Nephron (organoid): ENCODE measurements at regions not wholly inside any gene's neighbourhood (a gene's known extent, or its start where the extent isn't known, plus 50 kb on each side); places are given as distances from the start of the nearest gene placed in this dataset.

Source experiments
- H3K27ac Mint-ChIP-seq, 3 experiments: 2 replicates each; pipeline ENCODE4 v1.8.0; 2020; ENCODE audit warnings: mixed read lengths in 3 of 3, mild to moderate bottlenecking in 2 of 3, moderate library complexity in 1 of 3
- H3K27me3 Mint-ChIP-seq: 2 replicates; pipeline ENCODE4 v1.8.0; 2021; ENCODE audit warnings: low read depth, mild to moderate bottlenecking, moderate library complexity, mixed read lengths
- H3K36me3 Mint-ChIP-seq: 2 replicates; pipeline ENCODE4 v1.8.0; 2020; ENCODE audit warnings: low read depth, mixed read lengths
- H3K4me1 Mint-ChIP-seq: 2 replicates; pipeline ENCODE4 v1.8.0; 2020; ENCODE audit warnings: mixed read lengths
- H3K4me3 Mint-ChIP-seq, 3 experiments: 2 replicates each; pipeline ENCODE4 v1.8.0; 2020; ENCODE audit warnings: mild to moderate bottlenecking in 3 of 3, mixed read lengths in 3 of 3, moderate library complexity in 2 of 3
- H3K9me3 Mint-ChIP-seq: 2 replicates; pipeline ENCODE4 v1.8.0; 2020; ENCODE audit warnings: mixed read lengths
- CTCF ChIP-seq, 3 experiments: fragments of 200-600 bp; sonication (generic); IDR thresholded peaks; one replicate each; pipeline ENCODE4 v1.5.0; 2021; ENCODE audit warnings: antibody characterized with exemption in 3 of 3; ENCODE audit not compliant: unreplicated experiment in 3 of 3

GRCh38 chr15:93319121-93319814, 230.3 kb upstream of the RGMA start:
- H3K4me3 Mint-ChIP-seq = no peak overlapping the region
- peaks cover 10% of the 10 kb centered on the region for H3K27me3 Mint-ChIP-seq
- no peak overlapping the region for H3K27ac Mint-ChIP-seq
- H3K36me3 Mint-ChIP-seq = no peaks in the 10 kb centered on the region
- peaks cover 3% of the 10 kb centered on the region for H3K4me1 Mint-ChIP-seq
- TF ChIP-seq CTCF (IDR thresholded peaks at IDR 0.05; ENCODE audit: unreplicated experiment in 3 of 3) = no peak
- H3K9me3 Mint-ChIP-seq = no peaks in the 10 kb centered on the region

- H3K36me3 Mint-ChIP-seq = no peaks in the 10 kb centered on the region
- no peak overlapping the region for H3K27ac Mint-ChIP-seq
- H3K9me3 Mint-ChIP-seq = no peaks in the 10 kb centered on the region
- no peak overlapping the region for H3K4me3 Mint-ChIP-seq
- peaks cover 13% of the 10 kb centered on the region for H3K27me3 Mint-ChIP-seq
- no peak for TF ChIP-seq CTCF (IDR thresholded peaks at IDR 0.05; ENCODE audit: unreplicated experiment in 3 of 3)
- peaks cover 6% of the 10 kb centered on the region for H3K4me1 Mint-ChIP-seq
These were observed 228.8 kb upstream of the RGMA start for GRCh38 chr15:93317772-93318171.

GRCh38 chr15:93314245-93314644, 225.2 kb upstream of the RGMA start:
- H3K4me3 Mint-ChIP-seq = no peak overlapping the region
- H3K9me3 Mint-ChIP-seq = no peaks in the 10 kb centered on the region
- peaks cover 16% of the 10 kb centered on the region for H3K4me1 Mint-ChIP-seq

GRCh38 chr15:93312891-93313486, 224.0 kb upstream of the RGMA start:
- Mint-ChIP-seq H3K9me3 (no peaks in the 10 kb centered on the region), H3K4me3 (no peak overlapping the region), H3K27me3 (peaks cover 9% of the 10 kb centered on the region)

More at GRCh38 chr15:93314245-93314644, 225.2 kb upstream of the RGMA start:
- peak overlapping the region in 1 of 3 experiments; percentile 0 for H3K27ac Mint-ChIP-seq
- H3K36me3 Mint-ChIP-seq = no peaks in the 10 kb centered on the region
- peaks cover 6% of the 10 kb centered on the region for H3K27me3 Mint-ChIP-seq
- no peak for TF ChIP-seq CTCF (IDR thresholded peaks at IDR 0.05; ENCODE audit: unreplicated experiment in 3 of 3)

GRCh38 chr15:93311620-93312019, 222.6 kb upstream of the RGMA start:
- Mint-ChIP-seq H3K4me3 (no peak overlapping the region), H3K4me1 (peaks cover 16% of the 10 kb centered on the region), H3K27me3 (peaks cover 9% of the 10 kb centered on the region), H3K27ac (peak overlapping the region in 1 of 3 experiments; percentile 4), H3K36me3 (no peaks in the 10 kb centered on the region), H3K9me3 (no peaks in the 10 kb centered on the region)
- no peak for TF ChIP-seq CTCF (IDR thresholded peaks at IDR 0.05; ENCODE audit: unreplicated experiment in 3 of 3)

More at GRCh38 chr15:93312891-93313486, 224.0 kb upstream of the RGMA start:
- Mint-ChIP-seq H3K36me3 (no peaks in the 10 kb centered on the region), H3K4me1 (peaks cover 16% of the 10 kb centered on the region), H3K27ac (peak overlapping the region; percentile 0 to 78 (median 70))
- TF ChIP-seq CTCF (IDR thresholded peaks at IDR 0.05; ENCODE audit: unreplicated experiment in 3 of 3) = no peak
